ENCODE measurements at regions not wholly inside any gene's neighbourhood (a gene's known extent, or its start where the extent isn't known, plus 50 kb on each side); places are given as distances from the start of the nearest gene placed in this dataset.

DNA sequence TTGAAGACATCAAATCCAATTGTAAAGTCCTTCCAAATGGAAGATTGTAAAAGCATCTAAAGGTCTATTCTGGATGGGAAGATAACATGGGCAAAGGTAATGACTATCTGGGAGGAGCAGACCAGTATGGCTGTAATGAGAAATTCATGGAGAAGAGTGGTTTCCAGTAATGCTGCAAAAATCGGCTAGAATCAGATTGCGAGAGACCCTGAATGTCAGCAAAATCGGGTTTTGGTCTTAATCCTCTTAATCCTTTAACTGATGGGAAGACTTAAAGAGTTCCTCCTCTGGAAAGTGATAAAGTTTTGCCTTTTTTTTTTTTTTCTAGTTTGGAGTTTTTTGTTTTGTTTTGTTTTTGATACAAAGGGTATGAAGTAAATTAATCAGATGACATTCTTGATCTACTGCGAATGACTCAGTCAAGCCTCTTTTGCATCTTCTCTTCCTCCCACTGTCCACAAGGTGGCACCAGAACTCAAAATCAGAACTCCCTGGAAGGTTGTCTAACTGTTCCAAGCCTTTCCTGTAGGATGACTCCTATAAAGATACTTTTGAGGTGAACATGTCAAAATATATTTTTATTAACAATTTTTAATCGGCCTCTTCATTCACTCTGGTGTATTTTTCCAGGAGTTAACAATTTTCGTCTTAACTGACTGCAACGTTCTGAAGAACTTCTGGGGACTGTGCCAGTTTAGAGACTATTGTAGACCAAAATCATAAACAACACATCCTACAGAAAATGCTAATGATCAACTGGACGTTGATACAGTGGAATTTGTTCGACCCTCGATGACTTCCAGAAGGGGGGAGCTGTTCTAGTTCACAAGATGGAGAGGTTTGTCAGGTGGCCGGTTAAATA, 213.3 kb upstream of the MIR17HG start:
- H3K9me3 ChIP-seq (ENCODE audit: low read depth): no peaks in the 10 kb centered on the region
- H3K36me3 ChIP-seq (replicated peaks; ENCODE audit: insufficient read depth, low read depth): no peaks in the 10 kb centered on the region
- no peaks in the 10 kb centered on the region for H4K20me1 ChIP-seq (ENCODE audit: insufficient read depth, poor library complexity, severe bottlenecking)
- H2AFZ ChIP-seq: no peak overlapping the region
- DNase-seq (ENCODE audit: low spot score): peak; percentile 69
- TF ChIP-seq EZH2 (IDR thresholded peaks at IDR 0.05; ENCODE audit: borderline replicate concordance): no peak
- no peak for TF ChIP-seq EZH2phosphoT487 (IDR thresholded peaks at IDR 0.05; ENCODE audit: low read depth, severe bottlenecking, unreplicated experiment)
- TF ChIP-seq, protein P1, sequence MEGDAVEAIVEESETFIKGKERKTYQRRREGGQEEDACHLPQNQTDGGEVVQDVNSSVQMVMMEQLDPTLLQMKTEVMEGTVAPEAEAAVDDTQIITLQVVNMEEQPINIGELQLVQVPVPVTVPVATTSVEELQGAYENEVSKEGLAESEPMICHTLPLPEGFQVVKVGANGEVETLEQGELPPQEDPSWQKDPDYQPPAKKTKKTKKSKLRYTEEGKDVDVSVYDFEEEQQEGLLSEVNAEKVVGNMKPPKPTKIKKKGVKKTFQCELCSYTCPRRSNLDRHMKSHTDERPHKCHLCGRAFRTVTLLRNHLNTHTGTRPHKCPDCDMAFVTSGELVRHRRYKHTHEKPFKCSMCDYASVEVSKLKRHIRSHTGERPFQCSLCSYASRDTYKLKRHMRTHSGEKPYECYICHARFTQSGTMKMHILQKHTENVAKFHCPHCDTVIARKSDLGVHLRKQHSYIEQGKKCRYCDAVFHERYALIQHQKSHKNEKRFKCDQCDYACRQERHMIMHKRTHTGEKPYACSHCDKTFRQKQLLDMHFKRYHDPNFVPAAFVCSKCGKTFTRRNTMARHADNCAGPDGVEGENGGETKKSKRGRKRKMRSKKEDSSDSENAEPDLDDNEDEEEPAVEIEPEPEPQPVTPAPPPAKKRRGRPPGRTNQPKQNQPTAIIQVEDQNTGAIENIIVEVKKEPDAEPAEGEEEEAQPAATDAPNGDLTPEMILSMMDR (IDR thresholded peaks at IDR 0.05; ENCODE audit: poor library complexity): peak; percentile 80
- 46% methylated on average over 11 of the region's 11 CpGs for WGBS (ENCODE audit: low lambda C conversion rate, missing lambda C conversion rate)
- H3K27me3 ChIP-seq: no peaks in the 10 kb centered on the region
- H3K27ac ChIP-seq: no peak overlapping the region
- no peak overlapping the region for H3K4me3 ChIP-seq
- no peaks in the 10 kb centered on the region for H3K9me2 ChIP-seq (replicated peaks; ENCODE audit: insufficient read depth)
- H3K4me1 ChIP-seq (ENCODE audit: insufficient read depth): peaks cover 3% of the 10 kb centered on the region
- H3K4me2 ChIP-seq: no peak overlapping the region
- H3K79me2 ChIP-seq: no peaks in the 10 kb centered on the region

DNA sequence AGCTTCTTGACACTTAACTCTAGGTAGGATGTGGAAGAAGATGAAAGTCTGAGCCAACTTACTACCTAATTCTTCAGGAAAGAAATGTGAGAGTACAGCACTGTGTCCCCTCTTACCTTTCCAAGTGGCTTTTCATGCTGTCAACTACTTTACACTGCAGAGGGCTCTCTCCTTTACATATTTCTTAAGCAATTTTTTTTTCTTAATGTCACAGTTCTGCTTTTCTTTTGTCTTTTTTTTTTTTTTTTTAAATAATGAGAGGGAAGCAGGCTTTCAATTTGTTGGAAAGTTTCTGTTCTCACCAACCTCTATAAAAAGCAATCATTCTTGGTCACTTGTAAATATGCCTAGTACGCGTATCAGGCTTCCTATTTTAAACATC, 212.7 kb upstream of the MIR17HG start:
- Histone ChIP-seq H3K9me3 (ENCODE audit: low read depth) (no peaks in the 10 kb centered on the region), H4K20me1 (ENCODE audit: insufficient read depth, poor library complexity, severe bottlenecking) (no peaks in the 10 kb centered on the region), H3K4me1 (ENCODE audit: insufficient read depth) (peaks cover 3% of the 10 kb centered on the region), H3K27ac (no peak overlapping the region), H3K9me2 (replicated peaks; ENCODE audit: insufficient read depth) (no peaks in the 10 kb centered on the region), H3K4me3 (no peak overlapping the region), H3K27me3 (no peaks in the 10 kb centered on the region), H3K36me3 (replicated peaks; ENCODE audit: insufficient read depth, low read depth) (no peaks in the 10 kb centered on the region), H3K4me2 (no peak overlapping the region), H3K79me2 (no peaks in the 10 kb centered on the region), H2AFZ (no peak overlapping the region)
- no peak for TF ChIP-seq EZH2 (IDR thresholded peaks at IDR 0.05; ENCODE audit: borderline replicate concordance)
- TF ChIP-seq, protein P1 (IDR thresholded peaks at IDR 0.05; ENCODE audit: poor library complexity): no peak
- no peak for TF ChIP-seq EZH2phosphoT487 (IDR thresholded peaks at IDR 0.05; ENCODE audit: low read depth, severe bottlenecking, unreplicated experiment)
- 89% methylated on average over 2 of the region's 2 CpGs for WGBS (ENCODE audit: low lambda C conversion rate, missing lambda C conversion rate)
- DNase-seq (ENCODE audit: low spot score): no peak

DNA sequence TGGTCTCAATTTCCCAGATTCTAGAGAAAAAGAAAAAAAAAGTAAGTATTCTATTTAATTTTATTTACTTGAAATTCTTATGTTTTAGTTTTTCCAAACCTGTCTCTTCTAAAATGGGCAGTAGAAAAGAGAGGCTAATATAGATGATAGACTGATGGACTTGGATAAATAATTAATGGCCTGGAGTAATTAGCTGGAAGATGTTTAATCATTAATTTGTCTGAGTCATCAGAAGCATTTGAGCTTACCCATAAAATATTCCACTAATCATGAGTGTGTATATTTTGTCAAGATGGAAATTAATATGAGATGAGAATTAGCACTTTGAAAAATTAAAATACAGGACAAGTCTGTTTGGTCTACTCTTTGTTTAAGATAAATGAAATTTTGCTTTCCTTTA, 212.1 kb upstream of the MIR17HG start:
- no peak overlapping the region for H3K4me3 ChIP-seq
- H3K9me2 ChIP-seq (replicated peaks; ENCODE audit: insufficient read depth): no peaks in the 10 kb centered on the region
- no peaks in the 10 kb centered on the region for H3K9me3 ChIP-seq (ENCODE audit: low read depth)
- H3K27ac ChIP-seq: no peak overlapping the region
- H3K79me2 ChIP-seq: no peaks in the 10 kb centered on the region
- H4K20me1 ChIP-seq (ENCODE audit: insufficient read depth, poor library complexity, severe bottlenecking): no peaks in the 10 kb centered on the region
- H3K4me2 ChIP-seq: no peak overlapping the region
- H3K27me3 ChIP-seq: no peaks in the 10 kb centered on the region
- DNase-seq (ENCODE audit: low spot score): no peak
- TF ChIP-seq, protein P1 (IDR thresholded peaks at IDR 0.05; ENCODE audit: poor library complexity): no peak
- TF ChIP-seq EZH2 (IDR thresholded peaks at IDR 0.05; ENCODE audit: borderline replicate concordance) (no peak), EZH2phosphoT487 (IDR thresholded peaks at IDR 0.05; ENCODE audit: low read depth, severe bottlenecking, unreplicated experiment) (no peak)
- peaks cover 3% of the 10 kb centered on the region for H3K4me1 ChIP-seq (ENCODE audit: insufficient read depth)
- H2AFZ ChIP-seq: no peak overlapping the region
- no peaks in the 10 kb centered on the region for H3K36me3 ChIP-seq (replicated peaks; ENCODE audit: insufficient read depth, low read depth)
